ENCODE measurements at regions not wholly inside any gene's neighbourhood (a gene's known extent, or its start where the extent isn't known, plus 50 kb on each side); places are given as distances from the start of the nearest gene placed in this dataset.
"Not testable (repeated sequence)": the region's sequence is repeated elsewhere in the genome, so short reads cannot be mapped to it uniquely, and the experiment has no call there.

- H3K4me2 ChIP-seq (ENCODE audit: low read length), result no peak overlapping the region
- H3K36me3 ChIP-seq (ENCODE audit: insufficient read depth, low read length), result no peaks in the 10 kb centered on the region
These were observed 546.0 kb upstream of the RGMB start for GRCh38 chr5:98227489-98227888.

GRCh38 chr5:98231089-98231488, 542.4 kb upstream of the RGMB start:
- Histone ChIP-seq H3K9ac (ENCODE audit: low read depth, low read length) (no peak overlapping the region), H3K4me2 (ENCODE audit: low read length) (no peak overlapping the region), H3K27me3 (ENCODE audit: control insufficient read depth, insufficient read depth, low read length) (no peaks in the 10 kb centered on the region), H3K4me1 (ENCODE audit: control insufficient read depth, insufficient read depth, low read length) (no peaks in the 10 kb centered on the region), H3K9me3 (replicated peaks; ENCODE audit: low read length) (peaks cover 5% of the 10 kb centered on the region), H3K4me3 (ENCODE audit: low read length) (no peak overlapping the region), H3K36me3 (ENCODE audit: insufficient read depth, low read length) (no peaks in the 10 kb centered on the region)

More at GRCh38 chr5:98227489-98227888, 546.0 kb upstream of the RGMB start:
- Histone ChIP-seq H3K27me3 (ENCODE audit: control insufficient read depth, insufficient read depth, low read length) (no peaks in the 10 kb centered on the region), H3K9ac (ENCODE audit: low read depth, low read length) (no peak overlapping the region), H3K4me1 (ENCODE audit: control insufficient read depth, insufficient read depth, low read length) (no peaks in the 10 kb centered on the region), H3K4me3 (ENCODE audit: low read length) (no peak overlapping the region), H3K9me3 (replicated peaks; ENCODE audit: low read length) (peaks cover 5% of the 10 kb centered on the region)

- H3K4me2 ChIP-seq (ENCODE audit: low read length); H3K9me3 ChIP-seq (replicated peaks; ENCODE audit: low read length); H3K4me1 ChIP-seq (ENCODE audit: control insufficient read depth, insufficient read depth, low read length); H3K4me3 ChIP-seq (ENCODE audit: low read length); H3K27me3 ChIP-seq (ENCODE audit: control insufficient read depth, insufficient read depth, low read length); H3K36me3 ChIP-seq (ENCODE audit: insufficient read depth, low read length); H3K9ac ChIP-seq (ENCODE audit: low read depth, low read length): not testable (repeated sequence)
These were observed 535.7 kb upstream of the RGMB start for GRCh38 chr5:98237794-98238193.

- Histone ChIP-seq H3K9ac (ENCODE audit: low read depth, low read length) (no peak overlapping the region), H3K36me3 (ENCODE audit: insufficient read depth, low read length) (no peaks in the 10 kb centered on the region), H3K9me3 (replicated peaks; ENCODE audit: low read length) (no peaks in the 10 kb centered on the region), H3K4me3 (ENCODE audit: low read length) (no peak overlapping the region), H3K4me2 (ENCODE audit: low read length) (no peak overlapping the region), H3K4me1 (ENCODE audit: control insufficient read depth, insufficient read depth, low read length) (peaks cover under 1% of the 10 kb centered on the region), H3K27me3 (ENCODE audit: control insufficient read depth, insufficient read depth, low read length) (no peaks in the 10 kb centered on the region)
These were observed 529.5 kb upstream of the RGMB start for GRCh38 chr5:98243972-98244371.

- H3K9ac ChIP-seq (ENCODE audit: low read depth, low read length), result no peak overlapping the region
- no peak overlapping the region for H3K4me3 ChIP-seq (ENCODE audit: low read length)
- peaks cover 4% of the 10 kb centered on the region for H3K4me1 ChIP-seq (ENCODE audit: control insufficient read depth, insufficient read depth, low read length)
- no peak overlapping the region for H3K4me2 ChIP-seq (ENCODE audit: low read length)
- no peaks in the 10 kb centered on the region for H3K27me3 ChIP-seq (ENCODE audit: control insufficient read depth, insufficient read depth, low read length)
- H3K9me3 ChIP-seq (replicated peaks; ENCODE audit: low read length), result no peaks in the 10 kb centered on the region
- no peaks in the 10 kb centered on the region for H3K36me3 ChIP-seq (ENCODE audit: insufficient read depth, low read length)
These were observed 524.5 kb upstream of the RGMB start for GRCh38 chr5:98248949-98249348.

GRCh38 chr5:98258939-98259338, 514.5 kb upstream of the RGMB start:
- no peaks in the 10 kb centered on the region for H3K9me3 ChIP-seq (replicated peaks; ENCODE audit: low read length)
- no peak overlapping the region for H3K4me3 ChIP-seq (ENCODE audit: low read length)
- no peak overlapping the region for H3K9ac ChIP-seq (ENCODE audit: low read depth, low read length)

GRCh38 chr5:98259595-98259994, 513.9 kb upstream of the RGMB start:
- H3K9ac ChIP-seq (ENCODE audit: low read depth, low read length), result no peak overlapping the region
- H3K36me3 ChIP-seq (ENCODE audit: insufficient read depth, low read length), result no peaks in the 10 kb centered on the region
- H3K27me3 ChIP-seq (ENCODE audit: control insufficient read depth, insufficient read depth, low read length), result no peaks in the 10 kb centered on the region
- H3K4me1 ChIP-seq (ENCODE audit: control insufficient read depth, insufficient read depth, low read length), result no peaks in the 10 kb centered on the region
- H3K4me3 ChIP-seq (ENCODE audit: low read length), result no peak overlapping the region
- no peaks in the 10 kb centered on the region for H3K9me3 ChIP-seq (replicated peaks; ENCODE audit: low read length)
- H3K4me2 ChIP-seq (ENCODE audit: low read length), result no peak overlapping the region

More at GRCh38 chr5:98258939-98259338, 514.5 kb upstream of the RGMB start:
- Histone ChIP-seq H3K4me1 (ENCODE audit: control insufficient read depth, insufficient read depth, low read length) (no peaks in the 10 kb centered on the region), H3K36me3 (ENCODE audit: insufficient read depth, low read length) (no peaks in the 10 kb centered on the region), H3K4me2 (ENCODE audit: low read length) (no peak overlapping the region), H3K27me3 (ENCODE audit: control insufficient read depth, insufficient read depth, low read length) (no peaks in the 10 kb centered on the region)

GRCh38 chr5:98263084-98263483, 510.4 kb upstream of the RGMB start:
- H3K27me3 ChIP-seq (ENCODE audit: control insufficient read depth, insufficient read depth, low read length), result no peaks in the 10 kb centered on the region
- H3K9me3 ChIP-seq (replicated peaks; ENCODE audit: low read length), result no peaks in the 10 kb centered on the region
- no peaks in the 10 kb centered on the region for H3K36me3 ChIP-seq (ENCODE audit: insufficient read depth, low read length)
- H3K9ac ChIP-seq (ENCODE audit: low read depth, low read length), result no peak overlapping the region
- H3K4me1 ChIP-seq (ENCODE audit: control insufficient read depth, insufficient read depth, low read length), result no peaks in the 10 kb centered on the region
- H3K4me2 ChIP-seq (ENCODE audit: low read length), result no peak overlapping the region
- H3K4me3 ChIP-seq (ENCODE audit: low read length), result no peak overlapping the region

GRCh38 chr5:98268162-98268860, 505.2 kb upstream of the RGMB start:
- H3K27me3 ChIP-seq (ENCODE audit: control insufficient read depth, insufficient read depth, low read length), result no peaks in the 10 kb centered on the region
- no peaks in the 10 kb centered on the region for H3K4me1 ChIP-seq (ENCODE audit: control insufficient read depth, insufficient read depth, low read length)
- H3K36me3 ChIP-seq (ENCODE audit: insufficient read depth, low read length), result no peaks in the 10 kb centered on the region
- H3K4me3 ChIP-seq (ENCODE audit: low read length), result no peak overlapping the region
- H3K9ac ChIP-seq (ENCODE audit: low read depth, low read length), result no peak overlapping the region
- H3K9me3 ChIP-seq (replicated peaks; ENCODE audit: low read length), result no peaks in the 10 kb centered on the region
- H3K4me2 ChIP-seq (ENCODE audit: low read length), result no peak overlapping the region

GRCh38 chr5:98275980-98276379, 497.5 kb upstream of the RGMB start:
- no peaks in the 10 kb centered on the region for H3K27me3 ChIP-seq (ENCODE audit: control insufficient read depth, insufficient read depth, low read length)
- no peak overlapping the region for H3K4me2 ChIP-seq (ENCODE audit: low read length)
- H3K4me3 ChIP-seq (ENCODE audit: low read length), result no peak overlapping the region
- H3K36me3 ChIP-seq (ENCODE audit: insufficient read depth, low read length), result no peaks in the 10 kb centered on the region
- peaks cover 6% of the 10 kb centered on the region for H3K4me1 ChIP-seq (ENCODE audit: control insufficient read depth, insufficient read depth, low read length)
- no peak overlapping the region for H3K9ac ChIP-seq (ENCODE audit: low read depth, low read length)
- no peaks in the 10 kb centered on the region for H3K9me3 ChIP-seq (replicated peaks; ENCODE audit: low read length)

- no peak overlapping the region for H3K4me2 ChIP-seq (ENCODE audit: low read length)
- peaks cover 7% of the 10 kb centered on the region for H3K4me1 ChIP-seq (ENCODE audit: control insufficient read depth, insufficient read depth, low read length)
- H3K4me3 ChIP-seq (ENCODE audit: low read length), result no peak overlapping the region
- no peaks in the 10 kb centered on the region for H3K36me3 ChIP-seq (ENCODE audit: insufficient read depth, low read length)
- H3K27me3 ChIP-seq (ENCODE audit: control insufficient read depth, insufficient read depth, low read length), result no peaks in the 10 kb centered on the region
- no peak overlapping the region for H3K9ac ChIP-seq (ENCODE audit: low read depth, low read length)
- no peaks in the 10 kb centered on the region for H3K9me3 ChIP-seq (replicated peaks; ENCODE audit: low read length)
These were observed 490.9 kb upstream of the RGMB start for GRCh38 chr5:98282521-98282920.

GRCh38 chr5:98292496-98292895, 481.0 kb upstream of the RGMB start:
- Histone ChIP-seq H3K27me3 (ENCODE audit: control insufficient read depth, insufficient read depth, low read length) (no peaks in the 10 kb centered on the region), H3K36me3 (ENCODE audit: insufficient read depth, low read length) (no peaks in the 10 kb centered on the region), H3K9ac (ENCODE audit: low read depth, low read length) (no peak overlapping the region), H3K9me3 (replicated peaks; ENCODE audit: low read length) (no peaks in the 10 kb centered on the region), H3K4me2 (ENCODE audit: low read length) (no peak overlapping the region), H3K4me3 (ENCODE audit: low read length) (no peak overlapping the region), H3K4me1 (ENCODE audit: control insufficient read depth, insufficient read depth, low read length) (peaks cover 9% of the 10 kb centered on the region)
